GM18519 (cell line): ENCODE measurements at regions not wholly inside any gene's neighbourhood (a gene's known extent, or its start where the extent isn't known, plus 50 kb on each side); places are given as distances from the start of the nearest gene placed in this dataset.

Experiments used
- ATAC-seq: cut with Tn5 transposase; IDR thresholded peaks from one replicate; pipeline ENCODE4 v1.9.1; 2021; ENCODE audit warnings: mild to moderate bottlenecking, moderate library complexity; ENCODE audit not compliant: unreplicated experiment, low FRiP score

- ATAC-seq, result no peak
Observed at GRCh38 chr5:57780306-57780960, 297.8 kb upstream of the ACTBL2 start.

DNA sequence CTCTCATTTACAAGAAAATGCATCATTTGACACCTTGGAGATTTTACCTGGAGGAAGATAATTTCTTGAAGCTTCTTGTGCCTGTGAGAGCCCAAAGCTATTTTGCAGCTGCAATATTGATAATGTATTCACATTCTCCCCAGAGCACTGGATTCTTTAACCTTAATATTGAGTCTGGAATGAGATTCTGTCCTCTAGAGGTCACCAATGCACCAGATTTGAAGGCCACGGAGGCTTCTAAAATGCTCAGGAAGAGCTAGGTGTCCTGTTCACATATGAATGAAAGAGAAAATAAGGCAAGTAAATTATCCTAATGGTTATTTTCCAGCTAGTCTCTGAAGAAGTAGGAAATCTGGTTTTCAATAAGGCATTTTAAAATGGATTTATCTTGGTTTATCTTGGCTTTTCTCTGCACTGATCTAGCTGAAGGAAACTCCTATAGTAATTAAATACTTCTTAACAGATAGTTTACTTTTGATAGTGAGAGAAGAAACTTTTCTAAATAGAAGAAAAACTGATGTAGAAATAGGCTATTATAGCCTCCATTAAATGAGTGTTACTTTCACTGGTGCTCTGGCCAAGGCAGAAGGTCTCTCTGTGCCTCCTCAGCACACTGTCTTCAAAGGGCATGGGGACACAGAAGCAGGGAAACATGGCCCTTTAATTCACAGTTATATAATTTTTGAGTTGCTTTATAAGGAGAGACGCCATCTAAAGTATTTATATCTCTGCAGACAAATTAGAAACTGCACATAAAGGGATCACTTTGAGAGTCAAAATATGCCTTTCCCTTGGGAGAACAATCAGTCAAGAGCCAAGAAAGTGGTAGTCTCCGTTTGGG lies 297.0 kb upstream of the ACTBL2 start:
- ATAC-seq, result peak; percentile 54

GRCh38 chr5:57778501-57779091 lies 296.0 kb upstream of the ACTBL2 start:
- ATAC-seq, result no peak

GRCh38 chr5:57777174-57777581 lies 294.6 kb upstream of the ACTBL2 start:
- no peak for ATAC-seq

- no peak for ATAC-seq
Observed at GRCh38 chr5:57776035-57776434, 293.4 kb upstream of the ACTBL2 start.

DNA sequence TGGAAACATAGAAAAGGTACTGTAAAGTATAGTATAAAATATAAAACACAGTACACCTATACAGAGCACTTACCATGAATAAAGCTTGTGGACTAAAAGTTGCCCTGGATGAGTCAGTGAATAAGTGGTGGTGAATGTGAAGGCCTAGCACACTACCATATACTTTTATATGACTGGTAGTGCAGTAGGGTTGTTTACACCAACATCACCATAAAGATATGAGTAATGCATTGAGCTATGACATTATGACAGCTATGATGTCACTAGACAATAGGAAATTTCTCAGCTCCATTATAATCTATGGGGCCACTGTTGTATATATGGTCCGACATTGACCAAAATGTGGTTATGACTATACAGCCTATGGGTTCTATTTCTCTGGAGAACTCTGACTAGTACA lies 291.8 kb upstream of the ACTBL2 start:
- no peak for ATAC-seq

DNA sequence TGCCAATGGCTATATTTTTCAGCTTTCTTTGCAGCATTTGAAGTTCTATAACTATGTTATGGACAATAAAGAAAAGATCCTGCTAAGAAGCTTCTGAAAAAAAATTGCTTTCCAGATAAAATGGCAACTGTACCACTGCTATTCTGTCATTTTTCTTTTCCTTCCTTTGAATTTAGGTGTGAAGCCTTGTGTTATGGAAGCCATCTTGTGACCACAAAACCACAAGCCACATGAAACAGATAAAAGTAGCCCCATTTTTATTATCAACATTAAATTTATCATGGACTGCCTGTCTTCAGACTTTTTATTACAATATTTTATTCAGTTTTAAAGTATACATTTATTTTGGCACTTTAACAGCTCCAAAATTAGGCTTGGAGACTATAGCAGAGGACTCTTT lies 289.9 kb upstream of the ACTBL2 start:
- ATAC-seq, result no peak

- no peak for ATAC-seq
Observed at GRCh38 chr5:57770039-57770438, 287.4 kb upstream of the ACTBL2 start.

DNA sequence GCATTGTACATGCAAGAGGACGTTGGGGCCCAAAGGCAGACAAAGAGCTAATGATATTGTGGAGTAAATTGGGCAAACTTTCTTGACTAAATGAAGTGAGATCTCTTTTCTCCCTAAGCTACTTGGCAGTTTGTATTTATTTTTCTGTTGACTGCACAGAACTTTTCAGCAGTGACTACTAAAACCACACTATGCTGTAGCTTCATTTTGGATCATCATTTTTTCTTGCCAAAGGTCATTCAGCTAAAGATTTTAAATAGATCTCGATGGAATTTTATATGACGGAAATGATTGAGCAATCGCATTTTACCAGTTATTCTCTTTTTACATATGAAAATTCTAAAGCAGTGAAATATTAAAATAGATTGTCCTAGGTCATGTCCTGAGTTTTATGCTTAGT lies 286.1 kb upstream of the ACTBL2 start:
- ATAC-seq, result no peak

DNA sequence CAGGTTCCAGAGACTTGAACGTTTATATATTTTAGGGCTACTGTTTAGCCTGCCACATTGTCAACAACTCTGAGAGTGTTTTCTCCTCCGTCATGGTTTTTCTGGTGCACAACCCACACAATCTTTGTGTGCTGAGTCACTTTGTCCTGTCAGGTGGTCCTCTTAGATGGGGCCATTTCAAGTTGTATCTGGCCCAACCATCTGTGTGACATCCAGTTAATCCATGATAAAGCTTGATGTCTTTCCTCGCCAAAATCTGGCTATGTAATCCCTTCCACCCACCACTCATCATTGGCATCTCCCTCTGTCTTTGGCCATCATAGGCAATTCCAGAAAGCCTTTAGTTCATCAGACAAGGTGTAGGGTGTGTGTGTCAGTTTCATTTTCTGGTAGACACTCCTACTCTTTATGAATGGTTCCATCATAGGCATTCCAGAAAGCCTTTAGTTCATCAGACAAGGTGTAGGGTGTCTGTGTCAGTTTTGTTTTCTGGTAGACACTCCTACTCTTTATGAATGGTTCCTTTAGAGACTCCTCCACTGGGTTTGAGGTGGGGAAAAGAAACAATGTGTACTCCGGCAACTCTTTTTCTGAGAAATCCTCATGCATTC lies 282.0 kb upstream of the ACTBL2 start:
- no peak for ATAC-seq

DNA sequence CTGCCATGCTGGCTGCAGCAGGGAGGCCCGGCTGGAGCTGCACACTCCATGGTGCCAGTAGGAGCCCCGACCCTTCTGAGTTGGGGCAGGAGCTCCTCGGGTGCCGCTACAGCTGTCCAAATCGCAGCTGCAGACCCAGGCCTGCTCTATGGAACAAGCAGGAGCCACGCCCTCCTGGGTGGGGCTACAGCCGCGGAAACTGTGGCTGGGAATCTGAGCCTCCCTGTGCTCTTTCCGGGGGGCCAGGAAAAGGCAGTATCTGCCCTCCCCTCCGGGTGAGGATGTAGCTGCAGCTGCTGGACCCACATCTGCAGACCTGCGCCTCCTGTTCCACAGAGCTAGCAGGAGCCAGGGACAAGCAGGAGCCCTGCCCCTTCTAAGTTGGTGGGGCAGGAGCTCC lies 278.9 kb upstream of the ACTBL2 start:
- ATAC-seq, result no peak

GRCh38 chr5:57754616-57755015 lies 272.0 kb upstream of the ACTBL2 start:
- no peak for ATAC-seq

DNA sequence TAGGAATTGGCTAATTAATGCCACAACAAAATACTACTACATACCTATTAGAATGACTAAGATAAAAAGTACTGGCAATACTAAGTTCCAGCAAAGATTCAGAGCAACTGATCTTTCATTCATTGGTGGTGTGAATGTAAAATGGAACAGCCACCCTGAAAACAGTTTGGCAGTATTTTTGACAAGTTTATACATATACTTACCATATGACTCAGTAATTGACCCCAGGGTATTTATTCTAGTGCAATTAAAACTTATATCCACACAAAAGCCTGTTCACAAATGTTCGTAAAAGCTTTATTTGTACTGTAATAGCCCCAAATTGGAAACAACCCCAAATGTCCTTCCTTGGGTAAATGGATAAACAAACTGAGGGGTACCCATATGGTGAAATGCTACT lies 270.8 kb upstream of the ACTBL2 start:
- no peak for ATAC-seq

DNA sequence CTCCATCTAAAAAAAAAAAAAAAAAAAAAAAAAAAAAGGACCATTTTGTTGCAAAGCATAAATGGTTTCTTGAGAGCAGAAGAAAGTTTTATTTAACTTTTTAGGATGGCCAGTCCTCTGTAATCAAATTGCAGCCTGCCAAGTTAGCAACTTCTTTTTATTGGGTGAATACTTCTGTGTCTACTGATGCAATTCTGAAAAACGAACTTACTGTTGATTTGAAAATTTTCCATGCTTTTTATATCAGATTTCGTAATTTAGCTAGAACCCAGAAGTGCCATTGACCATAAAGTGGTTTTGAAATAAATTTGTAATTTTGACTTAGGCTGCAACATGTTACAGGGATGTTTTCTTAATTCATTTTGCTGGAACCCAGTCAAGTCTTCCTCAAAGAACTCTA lies 269.1 kb upstream of the ACTBL2 start:
- ATAC-seq, result no peak

GRCh38 chr5:57750891-57751290 lies 268.3 kb upstream of the ACTBL2 start:
- ATAC-seq, result no peak

DNA sequence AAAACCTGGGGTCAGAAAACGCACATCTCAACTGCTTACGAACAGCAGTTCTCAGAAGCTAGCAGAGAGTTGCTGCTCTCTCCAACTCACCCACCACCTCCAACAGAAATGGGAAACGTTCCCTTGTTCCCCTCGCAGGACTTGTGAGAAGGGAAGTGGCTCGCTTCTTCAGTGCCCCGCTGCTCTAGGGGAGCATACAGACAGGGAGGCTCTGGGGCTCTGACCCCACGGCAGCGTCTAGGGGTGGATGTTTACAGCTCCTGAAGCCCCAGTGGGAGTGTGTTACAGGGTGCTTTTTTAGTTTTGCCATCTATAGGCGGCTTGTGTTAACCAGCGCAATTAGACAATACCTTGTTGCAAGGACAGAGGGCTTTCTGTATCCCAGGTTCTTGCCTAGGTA lies 267.7 kb upstream of the ACTBL2 start:
- ATAC-seq, result no peak

- ATAC-seq, result no peak
Observed at GRCh38 chr5:57749396-57749795, 266.8 kb upstream of the ACTBL2 start.

- ATAC-seq, result no peak
Observed at GRCh38 chr5:57745700-57746651, 263.4 kb upstream of the ACTBL2 start.

- no peak for ATAC-seq
Observed at GRCh38 chr5:57745029-57745428, 262.4 kb upstream of the ACTBL2 start.

DNA sequence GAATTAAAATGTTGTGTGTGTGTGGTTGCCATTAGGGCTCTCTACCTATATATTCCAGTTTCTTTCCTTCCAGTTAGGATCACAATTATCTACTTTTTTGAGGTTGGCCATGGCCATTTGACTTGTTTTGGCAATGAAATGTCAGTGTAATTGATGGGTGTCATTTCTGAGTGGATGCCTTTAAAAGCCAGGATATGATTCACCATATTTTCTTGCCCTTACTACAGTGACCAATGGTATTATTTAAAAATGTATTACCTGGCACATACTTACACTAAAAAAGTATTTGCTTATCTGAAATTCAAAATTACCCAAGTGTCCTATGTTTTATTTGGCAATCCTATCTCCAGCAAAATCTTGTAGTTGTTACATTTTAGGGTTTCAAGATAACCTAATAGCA lies 258.7 kb upstream of the ACTBL2 start:
- ATAC-seq, result no peak
